H1 (cell line): ENCODE measurements at regions not wholly inside any gene's neighbourhood (a gene's known extent, or its start where the extent isn't known, plus 50 kb on each side); places are given as distances from the start of the nearest gene placed in this dataset.

ENCODE experiments used
- CTCF ChIA-PET: fragments of 300-600 bp; sonication (Branson Sonifier 250); formaldehyde crosslinking; loops from one replicate; lab custom pipeline; 2021; ENCODE audit not compliant: partially characterized antibody; lab: Charles Lee
- POLR2A ChIA-PET: fragments of 300-600 bp; sonication (Branson Sonifier 250); formaldehyde crosslinking; loops from one replicate; lab custom pipeline; 2021; ENCODE audit warnings: inconsistent platforms; ENCODE audit not compliant: partially characterized antibody; lab: Charles Lee
- DNase-seq, 2 experiments: peaks; one replicate each; pipeline versions ENCODE4 v3.0.0 to v3.0.0-alpha.2; 2010 to 2022; ENCODE audit warnings: low spot score in 2 of 2, low read depth in 1 of 2, mixed read lengths in 1 of 2
- FAIRE-seq: peaks from 2 replicates; lab custom pipeline; 2011; peaks lifted over from hg19 to GRCh38; lab: Jason Lieb, UNC
- H2AFZ ChIP-seq: 2 replicates; pipeline ENCODE4 v1.8.1; 2012; ENCODE audit warnings: low read length, inconsistent platforms
- H2AK5ac ChIP-seq: 2 replicates; pipeline ENCODE4 v1.6.1; 2013; ENCODE audit warnings: low read depth, low read length
- H2BK120ac ChIP-seq: replicated peaks from 2 replicates; pipeline ENCODE3; 2013; ENCODE audit warnings: low read depth, low read length, inconsistent platforms
- H2BK12ac ChIP-seq: 2 replicates; pipeline ENCODE4 v1.6.1; 2013; ENCODE audit warnings: low read depth, low read length
- H2BK15ac ChIP-seq: 2 replicates; pipeline ENCODE4 v1.6.1; 2013; ENCODE audit warnings: low read length
- H2BK20ac ChIP-seq: 2 replicates; pipeline ENCODE4 v1.6.1; 2013; ENCODE audit warnings: low read length
- H2BK5ac ChIP-seq: 2 replicates; pipeline ENCODE4 v1.6.1; 2013; ENCODE audit warnings: low read depth, low read length
- H3K14ac ChIP-seq: 2 replicates; pipeline ENCODE4 v1.6.1; 2013; ENCODE audit warnings: inconsistent platforms; ENCODE audit not compliant: insufficient read length
- H3K18ac ChIP-seq: 2 replicates; pipeline ENCODE4 v1.6.1; 2013; ENCODE audit warnings: low read length; ENCODE audit errors: extremely low read depth
- H3K23ac ChIP-seq: 2 replicates; pipeline ENCODE4 v1.6.1; 2013; ENCODE audit warnings: inconsistent platforms; ENCODE audit not compliant: insufficient read length
- H3K23me2 ChIP-seq: 2 replicates; pipeline ENCODE4 v1.6.1; 2013; ENCODE audit warnings: low read depth, low read length
- H3K27ac ChIP-seq: 2 replicates; pipeline ENCODE4 v1.6.1; 2011; ENCODE audit warnings: low read depth, low read length, inconsistent platforms
- H3K27me3 ChIP-seq, 4 experiments: replicated peaks in 1 of 4; 1 replicate in 1 of 4; 2 replicates in 3 of 4; pipeline versions ENCODE4 v1.6.1 to v1.8.1; 2011 to 2013; ENCODE audit warnings: low read length in 3 of 4, mild to moderate bottlenecking in 3 of 4, inconsistent platforms in 2 of 4, mixed read lengths in 2 of 4, moderate library complexity in 1 of 4; ENCODE audit not compliant: control insufficient read depth in 3 of 4, insufficient read depth in 3 of 4; ENCODE audit errors: extremely low read depth in 1 of 4
- H3K36me3 ChIP-seq, 4 experiments: 2 replicates each; pipeline versions ENCODE4 v1.6.1 to v1.8.1; 2011 to 2013; ENCODE audit warnings: mild to moderate bottlenecking in 4 of 4, low read length in 3 of 4, moderate library complexity in 2 of 4, control low read depth in 1 of 4, inconsistent platforms in 1 of 4; ENCODE audit not compliant: insufficient read depth in 4 of 4, control insufficient read depth in 2 of 4
- H3K4ac ChIP-seq: replicated peaks from 2 replicates; pipeline ENCODE3; 2013; ENCODE audit warnings: low read length, low read depth, mixed read lengths, inconsistent platforms; ENCODE audit not compliant: insufficient read length
- H3K4me1 ChIP-seq, 4 experiments: replicated peaks in 1 of 4; 1 replicate in 1 of 4; 2 replicates in 3 of 4; pipeline versions ENCODE4 v1.6.1 to v1.8.1; 2011 to 2013; ENCODE audit warnings: low read length in 3 of 4, inconsistent platforms in 2 of 4, mixed read lengths in 1 of 4; ENCODE audit not compliant: insufficient read depth in 4 of 4, control insufficient read depth in 3 of 4
- H3K4me2 ChIP-seq, 2 experiments: 2 replicates each; pipeline versions ENCODE4 v1.6.1 to v1.8.1; 2011 to 2013; ENCODE audit warnings: low read depth in 2 of 2, low read length in 2 of 2, control low read depth in 1 of 2, inconsistent platforms in 1 of 2, mild to moderate bottlenecking in 1 of 2; ENCODE audit not compliant: insufficient read depth in 1 of 2
- H3K4me3 ChIP-seq, 4 experiments: fragments of 200-600, 300-600 bp in 1 of 4; sonication (generic), shearing (Covaris generic), sonication (Bioruptor Twin) in 1 of 4; 2 replicates each; pipeline versions ENCODE4 v1.5.1 to v1.8.1; 2011 to 2016; ENCODE audit warnings: low read length in 4 of 4, low read depth in 3 of 4, control low read depth in 2 of 4, inconsistent platforms in 2 of 4, mild to moderate bottlenecking in 2 of 4, mixed read lengths in 1 of 4, moderate library complexity in 1 of 4; ENCODE audit not compliant: insufficient read depth in 2 of 4; ENCODE audit errors: extremely low read depth in 1 of 4
- H3K56ac ChIP-seq: replicated peaks from 2 replicates; pipeline ENCODE3; 2013; ENCODE audit warnings: low read depth, mild to moderate bottlenecking, mixed read lengths, low read length, inconsistent platforms; ENCODE audit not compliant: insufficient read length
- H3K79me1 ChIP-seq: 2 replicates; pipeline ENCODE4 v1.6.1; 2013; ENCODE audit warnings: low read depth, low read length, control low read depth
- H3K79me2 ChIP-seq, 2 experiments: 2 replicates each; pipeline versions ENCODE4 v1.6.1 to v1.8.1; 2012 to 2013; ENCODE audit warnings: low read length in 2 of 2, mild to moderate bottlenecking in 2 of 2, inconsistent platforms in 1 of 2; ENCODE audit not compliant: insufficient read depth in 2 of 2, control insufficient read depth in 1 of 2
- H3K9ac ChIP-seq, 4 experiments: replicated peaks in 1 of 4; 1 replicate in 1 of 4; 2 replicates in 3 of 4; pipeline versions ENCODE4 v1.6.1 to v1.8.1; 2011 to 2013; ENCODE audit warnings: low read depth in 3 of 4, low read length in 3 of 4, control low read depth in 2 of 4, mild to moderate bottlenecking in 2 of 4, moderate library complexity in 2 of 4, inconsistent platforms in 1 of 4; ENCODE audit errors: extremely low read depth in 1 of 4
- H3K9me3 ChIP-seq, 2 experiments: 2 replicates each; pipeline versions ENCODE4 v1.6.1 to v1.8.1; 2012 to 2013; ENCODE audit warnings: mild to moderate bottlenecking in 2 of 2, moderate library complexity in 2 of 2, control low read depth in 1 of 2, inconsistent platforms in 1 of 2, low read depth in 1 of 2, low read length in 1 of 2, mixed read lengths in 1 of 2; ENCODE audit not compliant: insufficient read depth in 2 of 2
- H4K20me1 ChIP-seq, 2 experiments: replicated peaks in 1 of 2; 2 replicates each; pipeline versions ENCODE3 to v1.8.1; 2011 to 2013; ENCODE audit warnings: inconsistent platforms in 2 of 2, low read length in 2 of 2, mild to moderate bottlenecking in 1 of 2; ENCODE audit not compliant: insufficient read depth in 2 of 2, control insufficient read depth in 1 of 2
- H4K5ac ChIP-seq: 2 replicates; pipeline ENCODE4 v1.6.1; 2013; ENCODE audit warnings: low read length, low read depth, mixed read lengths, inconsistent platforms; ENCODE audit not compliant: insufficient read length
- H4K8ac ChIP-seq: 2 replicates; pipeline ENCODE4 v1.8.0; 2013; ENCODE audit warnings: mild to moderate bottlenecking, moderate library complexity, low read length, inconsistent platforms; ENCODE audit not compliant: insufficient read depth; ENCODE audit errors: extremely low read depth
- H4K91ac ChIP-seq: replicated peaks from 2 replicates; pipeline ENCODE3; 2013; ENCODE audit warnings: low read length, mixed read lengths, inconsistent platforms; ENCODE audit not compliant: insufficient read length
- SIX5 ChIP-seq: IDR thresholded peaks from 2 replicates; pipeline ENCODE4 v1.6.1; 2011; ENCODE audit warnings: mild to moderate bottlenecking, low read depth, low read length
- SP2 ChIP-seq: IDR thresholded peaks from 2 replicates; pipeline ENCODE4 v1.6.1; 2012; ENCODE audit warnings: mild to moderate bottlenecking, low read length, inconsistent platforms
- WGBS, 2 experiments: shearing (Covaris generic) in 1 of 2; methylation state at CpG; one replicate each; pipeline versions ENCODE4 v1.1.6 to v1.1.7; 2013 to 2015; ENCODE audit warnings: low lambda C conversion rate in 2 of 2, mixed read lengths in 2 of 2, inconsistent platforms in 1 of 2, low coverage in 1 of 2, missing lambda C conversion rate in 1 of 2; ENCODE audit not compliant: insufficient replicate concordance in 2 of 2, insufficient coverage in 1 of 2, insufficient read length in 1 of 2; ENCODE audit errors: extremely low coverage in 1 of 2, missing lambda C conversion rate in 1 of 2; 5-methylcytosine and 5-hydroxymethylcytosine counted together
- TF ChIP-seq, protein P1 (sequence below): IDR thresholded peaks from 2 replicates; pipeline ENCODE4 v1.6.1; 2012; ENCODE audit warnings: low read length, inconsistent platforms

DNA sequence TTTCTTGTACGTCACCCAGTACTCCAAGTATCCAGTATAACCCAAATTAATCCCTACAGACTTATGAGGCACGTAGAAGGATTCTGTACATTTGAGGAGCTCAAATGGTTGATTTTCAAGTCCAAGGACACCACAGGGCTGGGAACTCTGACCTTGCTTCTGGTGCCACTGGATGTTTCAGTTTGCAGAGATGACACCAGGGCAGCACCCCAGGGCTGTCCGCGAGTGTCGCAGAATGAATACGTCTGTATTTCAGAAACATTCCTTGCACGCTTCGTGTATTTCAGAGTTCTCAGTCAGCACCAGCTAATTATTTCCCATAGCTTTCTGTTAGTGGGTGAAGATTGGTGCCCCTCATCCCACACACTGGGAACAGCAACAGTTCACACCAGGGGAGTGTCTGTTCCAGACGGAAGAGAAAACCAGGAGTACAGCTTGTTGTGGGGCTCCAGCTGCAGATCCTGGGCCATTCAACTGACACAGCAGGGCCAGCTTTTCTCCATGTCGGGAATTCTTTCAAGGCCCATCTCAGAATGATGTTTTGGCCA lies 159.2 kb downstream of the RHOU start:
- Histone ChIP-seq H2BK120ac (no peak overlapping the region), H2BK15ac (no peak overlapping the region), H3K79me1 (no peaks in the 10 kb centered on the region), H3K27me3 (no peaks in the 10 kb centered on the region), H3K23ac (no peak overlapping the region), H3K27ac (no peak overlapping the region), H3K9ac (no peak overlapping the region), H3K4me2 (no peak overlapping the region), H3K14ac (no peak overlapping the region), H3K4me1 (peaks cover 0 to 3% (median 0%) of the 10 kb centered on the region in 4 experiments; a peak in 1 of 7 replicates), H2BK5ac (no peak overlapping the region), H3K4me3 (no peak overlapping the region), H3K9me3 (no peaks in the 10 kb centered on the region), H3K18ac (no peak overlapping the region), H4K20me1 (no peaks in the 10 kb centered on the region), H3K36me3 (no peaks in the 10 kb centered on the region), H2AFZ (no peak overlapping the region), H2AK5ac (no peak overlapping the region), H3K4ac (no peak overlapping the region), H3K79me2 (no peaks in the 10 kb centered on the region), H3K23me2 (no peaks in the 10 kb centered on the region), H3K56ac (no peak overlapping the region), H4K5ac (no peak overlapping the region), H4K8ac (no peak overlapping the region), H4K91ac (no peak overlapping the region), H2BK20ac (no peak overlapping the region), H2BK12ac (no peak overlapping the region)
- POLR2A ChIA-PET: interaction anchor here (0.5 kb wide), 1 partner anchor 1290 kb away, joined by 3 read pairs; no protein-coding TSS in a partner anchor
- CTCF ChIA-PET: interaction anchor here (1.0 kb wide), 1 partner anchor 253 kb away, joined by 3 read pairs; no protein-coding TSS in a partner anchor
- DNase-seq (peak in 1 of 2 experiments; percentile 26), FAIRE-seq (no peak)
- 94% methylated on average over 10 of the region's 10 CpGs; no CpG with 5 or more reads in 1 of the 2 experiments for WGBS, 2 experiments
- TF ChIP-seq SIX5 (no peak), SP2 (no peak)
- TF ChIP-seq, protein P1, sequence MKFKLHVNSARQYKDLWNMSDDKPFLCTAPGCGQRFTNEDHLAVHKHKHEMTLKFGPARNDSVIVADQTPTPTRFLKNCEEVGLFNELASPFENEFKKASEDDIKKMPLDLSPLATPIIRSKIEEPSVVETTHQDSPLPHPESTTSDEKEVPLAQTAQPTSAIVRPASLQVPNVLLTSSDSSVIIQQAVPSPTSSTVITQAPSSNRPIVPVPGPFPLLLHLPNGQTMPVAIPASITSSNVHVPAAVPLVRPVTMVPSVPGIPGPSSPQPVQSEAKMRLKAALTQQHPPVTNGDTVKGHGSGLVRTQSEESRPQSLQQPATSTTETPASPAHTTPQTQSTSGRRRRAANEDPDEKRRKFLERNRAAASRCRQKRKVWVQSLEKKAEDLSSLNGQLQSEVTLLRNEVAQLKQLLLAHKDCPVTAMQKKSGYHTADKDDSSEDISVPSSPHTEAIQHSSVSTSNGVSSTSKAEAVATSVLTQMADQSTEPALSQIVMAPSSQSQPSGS: no peak
